GM18505 (cell line): ENCODE measurements at regions not wholly inside any gene's neighbourhood (a gene's known extent, or its start where the extent isn't known, plus 50 kb on each side); places are given as distances from the start of the nearest gene placed in this dataset.

Source experiments
- ATAC-seq: cut with Tn5 transposase; IDR thresholded peaks from one replicate; pipeline ENCODE4 v1.9.1; 2021; ENCODE audit not compliant: unreplicated experiment
- POLR2A ChIP-seq: IDR thresholded peaks from 4 replicates; pipeline ENCODE4 v1.6.1; 2011; ENCODE audit warnings: borderline replicate concordance; ENCODE audit not compliant: insufficient read depth, insufficient read length; ENCODE audit errors: extremely low read depth

- TF ChIP-seq POLR2A: no peak
- no peak for ATAC-seq
These were observed 238.1 kb upstream of the PPP1R2C start for GRCh38 chrX:43016021-43016420.

- ATAC-seq: no peak
- no peak for TF ChIP-seq POLR2A
These were observed 240.1 kb upstream of the PPP1R2C start for GRCh38 chrX:43018031-43018430.

GRCh38 chrX:43019021-43019420 is 241.1 kb upstream of the PPP1R2C start:
- ATAC-seq: no peak
- no peak for TF ChIP-seq POLR2A

- no peak for ATAC-seq
- no peak for TF ChIP-seq POLR2A
These were observed 247.9 kb upstream of the PPP1R2C start for GRCh38 chrX:43025806-43026315.

- TF ChIP-seq POLR2A: no peak
- no peak for ATAC-seq
These were observed 286.1 kb upstream of the PPP1R2C start for GRCh38 chrX:43064096-43064495.

GRCh38 chrX:43065978-43066377 is 288.0 kb upstream of the PPP1R2C start:
- no peak for TF ChIP-seq POLR2A
- no peak for ATAC-seq

GRCh38 chrX:43068639-43069038 is 290.7 kb upstream of the PPP1R2C start:
- no peak for TF ChIP-seq POLR2A
- ATAC-seq: no peak

- ATAC-seq: no peak
- no peak for TF ChIP-seq POLR2A
These were observed 305.1 kb upstream of the PPP1R2C start for GRCh38 chrX:43083016-43083415.

GRCh38 chrX:43087830-43088229 is 309.9 kb upstream of the PPP1R2C start:
- TF ChIP-seq POLR2A: no peak
- no peak for ATAC-seq

- no peak for ATAC-seq
- TF ChIP-seq POLR2A: no peak
These were observed 318.9 kb upstream of the PPP1R2C start for GRCh38 chrX:43096830-43097229.

- TF ChIP-seq POLR2A: no peak
- no peak for ATAC-seq
These were observed 328.0 kb upstream of the PPP1R2C start for GRCh38 chrX:43106009-43106408.

GRCh38 chrX:43108828-43109227 is 330.9 kb upstream of the PPP1R2C start:
- no peak for ATAC-seq
- no peak for TF ChIP-seq POLR2A

GRCh38 chrX:43121637-43122036 is 343.7 kb upstream of the PPP1R2C start:
- ATAC-seq: no peak
- no peak for TF ChIP-seq POLR2A

GRCh38 chrX:43139645-43140044 is 361.7 kb upstream of the PPP1R2C start:
- no peak for TF ChIP-seq POLR2A
- no peak for ATAC-seq

- no peak for TF ChIP-seq POLR2A
- ATAC-seq: no peak
These were observed 362.6 kb upstream of the PPP1R2C start for GRCh38 chrX:43140582-43140981.

- no peak for ATAC-seq
- no peak for TF ChIP-seq POLR2A
These were observed 363.9 kb upstream of the PPP1R2C start for GRCh38 chrX:43141885-43142284.

- ATAC-seq: no peak
- no peak for TF ChIP-seq POLR2A
These were observed 370.3 kb upstream of the PPP1R2C start for GRCh38 chrX:43148305-43148704.
